ENCODE measurements at regions not wholly inside any gene's neighbourhood (a gene's known extent, or its start where the extent isn't known, plus 50 kb on each side); places are given as distances from the start of the nearest gene placed in this dataset.

GRCh38 chr19:56949626-56950025 is 109.1 kb upstream of the PEG3 start:
- TF ChIP-seq FOXK2 (IDR thresholded peaks at IDR 0.05) (no peak), BHLHE40 (IDR thresholded peaks at IDR 0.05; ENCODE audit: borderline replicate concordance) (no peak), ELF4 (IDR thresholded peaks at IDR 0.05) (no peak), FOXA1 (IDR thresholded peaks at IDR 0.05) (no peak), SUZ12 (IDR thresholded peaks at IDR 0.05) (no peak), LEF1 (IDR thresholded peaks at IDR 0.05; ENCODE audit: borderline replicate concordance) (no peak), SP1 (IDR thresholded peaks at IDR 0.05) (no peak), NFRKB (IDR thresholded peaks at IDR 0.05) (no peak), CTBP1 (IDR thresholded peaks at IDR 0.05; ENCODE audit: borderline replicate concordance) (no peak), HDGF (IDR thresholded peaks at IDR 0.05; ENCODE audit: borderline replicate concordance) (no peak), ARNT (IDR thresholded peaks at IDR 0.05) (no peak), PKNOX1 (IDR thresholded peaks at IDR 0.05) (no peak), TARDBP (IDR thresholded peaks at IDR 0.05) (no peak)
